ENCODE measurements at regions not wholly inside any gene's neighbourhood (a gene's known extent, or its start where the extent isn't known, plus 50 kb on each side); places are given as distances from the start of the nearest gene placed in this dataset.

- no peak for TF ChIP-seq CTCF (IDR thresholded peaks at IDR 0.05; ENCODE audit: insufficient read depth, low read depth, low read length)
- no peak for TF ChIP-seq EZH2 (IDR thresholded peaks at IDR 0.05; ENCODE audit: insufficient read depth, low read length)
Observed at GRCh38 chr9:14962193-14962882, 52.1 kb upstream of the FREM1 start.
